ENCODE measurements at regions not wholly inside any gene's neighbourhood (a gene's known extent, or its start where the extent isn't known, plus 50 kb on each side); places are given as distances from the start of the nearest gene placed in this dataset.

DNA sequence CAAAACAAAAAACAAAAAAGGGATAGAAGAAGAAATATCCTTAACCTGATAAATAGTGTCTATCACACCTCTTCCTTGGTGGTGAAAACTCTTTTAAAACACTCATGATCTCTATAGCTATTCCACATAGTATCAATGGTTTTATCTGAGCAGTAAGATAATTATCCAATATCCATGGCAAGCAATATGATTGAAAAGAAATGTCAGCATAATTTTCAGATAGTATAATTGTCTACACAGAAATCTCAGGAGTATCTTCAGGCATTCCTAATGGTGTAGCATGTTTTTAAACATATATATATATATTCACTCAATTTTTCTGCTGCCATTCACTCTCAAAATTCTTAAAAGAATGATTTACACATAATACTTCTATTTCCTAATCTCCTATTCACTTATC is 938.0 kb upstream of the SLC35B3 start:
- Histone ChIP-seq H3K9ac (ENCODE audit: insufficient read depth, low read depth, low read length) (no peak overlapping the region), H3K27me3 (ENCODE audit: control insufficient read depth in 1 of 2, insufficient read depth in 2 of 2, low read length in 2 of 2) (no peaks in the 10 kb centered on the region), H3K79me2 (ENCODE audit: insufficient read depth, low read length) (no peaks in the 10 kb centered on the region), H2AFZ (ENCODE audit: low read length) (no peak overlapping the region), H4K20me1 (ENCODE audit: insufficient read depth, low read length) (no peaks in the 10 kb centered on the region), H3K4me1 (ENCODE audit: insufficient read depth, low read length) (no peaks in the 10 kb centered on the region), H3K36me3 (replicated peaks in 1 of 2; ENCODE audit: control insufficient read depth in 1 of 2, insufficient read depth in 2 of 2, low read length in 2 of 2) (no peaks in the 10 kb centered on the region), H3K4me2 (ENCODE audit: low read depth, low read length) (no peak overlapping the region), H3K9me3 (ENCODE audit: low read length) (peaks cover 33% of the 10 kb centered on the region), H3K27ac (ENCODE audit: extremely low read length, insufficient read depth, low read length) (no peak overlapping the region), H3K4me3 (replicated peaks in 1 of 3; ENCODE audit: insufficient read depth in 1 of 3, low read depth in 2 of 3, low read length in 3 of 3) (no peak overlapping the region)
- DNase-seq (ENCODE audit: low spot score) (no peak), FAIRE-seq (no peak), ATAC-seq (no peak)
- ChIA-PET POLR2A (no interaction called here), CTCF (ENCODE audit: low intra/inter-chr PET ratio, low total read pairs) (no interaction called here)
- TF ChIP-seq MAFK (conservative IDR thresholded peaks at IDR 0.05 in 1 of 2, IDR thresholded peaks at IDR 0.05 in 1 of 2; ENCODE audit: low read length in 2 of 2) (peak; percentile 21 to 59; a peak in 2 of 4 replicates), MAFF (IDR thresholded peaks at IDR 0.05; ENCODE audit: low read depth, low read length) (peak; percentile 57; the same call in 1 of the 2 replicates)
- TF ChIP-seq, protein P1, sequence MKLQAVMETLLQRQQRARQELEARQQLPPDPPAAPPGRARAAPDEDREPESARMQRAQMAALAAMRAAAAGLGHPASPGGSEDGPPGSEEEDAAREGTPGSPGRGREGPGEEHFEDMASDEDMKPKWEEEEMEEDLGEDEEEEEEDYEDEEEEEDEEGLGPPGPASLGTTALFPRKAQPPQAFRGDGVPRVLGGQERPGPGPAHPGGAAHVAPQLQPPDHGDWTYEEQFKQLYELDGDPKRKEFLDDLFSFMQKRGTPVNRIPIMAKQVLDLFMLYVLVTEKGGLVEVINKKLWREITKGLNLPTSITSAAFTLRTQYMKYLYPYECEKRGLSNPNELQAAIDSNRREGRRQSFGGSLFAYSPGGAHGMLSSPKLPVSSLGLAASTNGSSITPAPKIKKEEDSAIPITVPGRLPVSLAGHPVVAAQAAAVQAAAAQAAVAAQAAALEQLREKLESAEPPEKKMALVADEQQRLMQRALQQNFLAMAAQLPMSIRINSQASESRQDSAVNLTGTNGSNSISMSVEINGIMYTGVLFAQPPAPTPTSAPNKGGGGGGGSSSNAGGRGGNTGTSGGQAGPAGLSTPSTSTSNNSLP (IDR thresholded peaks at IDR 0.05; ENCODE audit: low read depth, low read length) = no peak
- intact Hi-C loops (cut with micrococcal nuclease; ENCODE audit: unreplicated experiment) = no loop called here
- BruUV-seq (replicated peaks) = no TSS peak
- in situ Hi-C loops (cut with HindIII; ENCODE audit: extremely low pct_ligation_motif_present, low pct_unique_long_range_greater_than_20kb) = no loop called here

GRCh38 chr6:9370480-9370879 is 935.1 kb upstream of the SLC35B3 start:
- TF ChIP-seq ZFP37 (CRISPR knock-in tag; IDR thresholded peaks at IDR 0.05; ENCODE audit: borderline replicate concordance) (no peak), RNF219 (CRISPR knock-in tag; IDR thresholded peaks at IDR 0.05) (no peak), ZBTB42 (CRISPR knock-in tag; IDR thresholded peaks at IDR 0.05) (no peak), ZNF235 (CRISPR knock-in tag; IDR thresholded peaks at IDR 0.05; ENCODE audit: borderline replicate concordance) (no peak)
- TF ChIP-seq, protein P2, sequence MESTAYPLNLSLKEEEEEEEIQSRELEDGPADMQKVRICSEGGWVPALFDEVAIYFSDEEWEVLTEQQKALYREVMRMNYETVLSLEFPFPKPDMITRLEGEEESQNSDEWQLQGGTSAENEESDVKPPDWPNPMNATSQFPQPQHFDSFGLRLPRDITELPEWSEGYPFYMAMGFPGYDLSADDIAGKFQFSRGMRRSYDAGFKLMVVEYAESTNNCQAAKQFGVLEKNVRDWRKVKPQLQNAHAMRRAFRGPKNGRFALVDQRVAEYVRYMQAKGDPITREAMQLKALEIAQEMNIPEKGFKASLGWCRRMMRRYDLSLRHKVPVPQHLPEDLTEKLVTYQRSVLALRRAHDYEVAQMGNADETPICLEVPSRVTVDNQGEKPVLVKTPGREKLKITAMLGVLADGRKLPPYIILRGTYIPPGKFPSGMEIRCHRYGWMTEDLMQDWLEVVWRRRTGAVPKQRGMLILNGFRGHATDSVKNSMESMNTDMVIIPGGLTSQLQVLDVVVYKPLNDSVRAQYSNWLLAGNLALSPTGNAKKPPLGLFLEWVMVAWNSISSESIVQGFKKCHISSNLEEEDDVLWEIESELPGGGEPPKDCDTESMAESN (CRISPR knock-in tag; conservative IDR thresholded peaks at IDR 0.05) = no peak
- TF ChIP-seq, protein P3, sequence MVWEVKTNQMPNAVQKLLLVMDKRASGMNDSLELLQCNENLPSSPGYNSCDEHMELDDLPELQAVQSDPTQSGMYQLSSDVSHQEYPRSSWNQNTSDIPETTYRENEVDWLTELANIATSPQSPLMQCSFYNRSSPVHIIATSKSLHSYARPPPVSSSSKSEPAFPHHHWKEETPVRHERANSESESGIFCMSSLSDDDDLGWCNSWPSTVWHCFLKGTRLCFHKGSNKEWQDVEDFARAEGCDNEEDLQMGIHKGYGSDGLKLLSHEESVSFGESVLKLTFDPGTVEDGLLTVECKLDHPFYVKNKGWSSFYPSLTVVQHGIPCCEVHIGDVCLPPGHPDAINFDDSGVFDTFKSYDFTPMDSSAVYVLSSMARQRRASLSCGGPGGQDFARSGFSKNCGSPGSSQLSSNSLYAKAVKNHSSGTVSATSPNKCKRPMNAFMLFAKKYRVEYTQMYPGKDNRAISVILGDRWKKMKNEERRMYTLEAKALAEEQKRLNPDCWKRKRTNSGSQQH (CRISPR knock-in tag; IDR thresholded peaks at IDR 0.05; ENCODE audit: low read depth) = no peak
- Histone ChIP-seq H3K4me3 (replicated peaks in 1 of 3; ENCODE audit: insufficient read depth in 1 of 3, low read depth in 2 of 3, low read length in 3 of 3) (no peak overlapping the region), H3K4me1 (ENCODE audit: insufficient read depth, low read length) (no peaks in the 10 kb centered on the region), H4K20me1 (ENCODE audit: insufficient read depth, low read length) (no peaks in the 10 kb centered on the region), H3K4me2 (ENCODE audit: low read depth, low read length) (no peak overlapping the region), H3K79me2 (ENCODE audit: insufficient read depth, low read length) (no peaks in the 10 kb centered on the region), H3K27me3 (ENCODE audit: control insufficient read depth in 1 of 2, insufficient read depth in 2 of 2, low read length in 2 of 2) (no peaks in the 10 kb centered on the region), H3K9me3 (ENCODE audit: low read length) (peaks cover 43% of the 10 kb centered on the region), H3K9ac (ENCODE audit: insufficient read depth, low read depth, low read length) (no peak overlapping the region), H3K27ac (ENCODE audit: extremely low read length, insufficient read depth, low read length) (no peak overlapping the region), H2AFZ (ENCODE audit: low read length) (no peak overlapping the region), H3K36me3 (replicated peaks in 1 of 2; ENCODE audit: control insufficient read depth in 1 of 2, insufficient read depth in 2 of 2, low read length in 2 of 2) (no peaks in the 10 kb centered on the region)
- ChIA-PET POLR2A (no interaction called here), CTCF (ENCODE audit: low intra/inter-chr PET ratio, low total read pairs) (no interaction called here)
- 0% methylated on average over 2 of the region's 2 CpGs for WGBS (ENCODE audit: low lambda C conversion rate)
- DNase-seq (ENCODE audit: low spot score) (no peak), FAIRE-seq (no peak), ATAC-seq (no peak)
- BruUV-seq (replicated peaks) = no TSS peak
- intact Hi-C loops (cut with micrococcal nuclease; ENCODE audit: unreplicated experiment) (no loop called here), in situ Hi-C loops (cut with HindIII; ENCODE audit: extremely low pct_ligation_motif_present, low pct_unique_long_range_greater_than_20kb) (no loop called here)

All from HepG2 (cell line).